IMR-90 (cell line): ENCODE measurements at regions not wholly inside any gene's neighbourhood (a gene's known extent, or its start where the extent isn't known, plus 50 kb on each side); places are given as distances from the start of the nearest gene placed in this dataset.

Source experiments
- ATAC-seq: fragments of 200-7000 bp; cut with Tn5 transposase; 2 replicates; pipeline ENCODE4 v1.9.1; 2020; ENCODE audit warnings: low read depth, mild to moderate bottlenecking, moderate library complexity
- BruUV-seq: library from RNA; stranded (reverse); fragments of 400-500 nt; replicated peaks from 2 replicates; lab custom pipeline; 2021; lab: Mats Ljungman, UMichigan
- CTCF ChIA-PET: fragments of 300-600 bp; formaldehyde crosslinking; extraction: SDS; loops from one replicate; lab custom pipeline; 2021; ENCODE audit warnings: antibody characterized with exemption; lab: Yijun Ruan, JAX
- POLR2A ChIA-PET: fragments of 300-600 bp; sonication (Branson Sonifier 250); formaldehyde crosslinking; loops from one replicate; lab custom pipeline; 2022; ENCODE audit warnings: antibody characterized with exemption; ENCODE audit not compliant: unreplicated experiment; lab: Charles Lee
- DNase-seq: peaks from one replicate; pipeline ENCODE4 v3.0.0; 2013
- H2AFZ ChIP-seq: replicated peaks from 2 replicates; pipeline ENCODE3; 2013; ENCODE audit warnings: low read length, mild to moderate bottlenecking; ENCODE audit not compliant: poor library complexity
- H2AK5ac ChIP-seq: 2 replicates; pipeline ENCODE4 v1.6.1; 2013; ENCODE audit warnings: low read depth, low read length, inconsistent platforms
- H2AK9ac ChIP-seq: replicated peaks from 2 replicates; pipeline ENCODE3; 2013; ENCODE audit warnings: mild to moderate bottlenecking, low read depth, low read length, moderate library complexity; ENCODE audit not compliant: poor library complexity
- H2BK120ac ChIP-seq: 2 replicates; pipeline ENCODE4 v1.6.1; 2013; ENCODE audit warnings: low read depth, low read length, inconsistent platforms
- H2BK15ac ChIP-seq: 3 replicates; pipeline ENCODE4 v1.6.1; 2013; ENCODE audit warnings: low read depth, low read length, inconsistent platforms
- H2BK20ac ChIP-seq: 2 replicates; pipeline ENCODE4 v1.6.1; 2013; ENCODE audit warnings: low read depth, mild to moderate bottlenecking, inconsistent platforms, low read length, moderate library complexity
- H2BK5ac ChIP-seq: 2 replicates; pipeline ENCODE4 v1.6.1; 2013; ENCODE audit warnings: mild to moderate bottlenecking, low read depth, low read length, inconsistent platforms; ENCODE audit not compliant: poor library complexity, severe bottlenecking
- H3K14ac ChIP-seq: replicated peaks from 2 replicates; pipeline ENCODE4 v1.6.1; 2013; ENCODE audit warnings: low read depth, low read length, inconsistent platforms
- H3K18ac ChIP-seq: 2 replicates; pipeline ENCODE4 v1.6.1; 2013; ENCODE audit warnings: low read depth, low read length, control low read depth
- H3K23ac ChIP-seq: 2 replicates; pipeline ENCODE4 v1.6.1; 2013; ENCODE audit warnings: low read depth, low read length, inconsistent platforms
- H3K27ac ChIP-seq: 2 replicates; pipeline ENCODE4 v1.5.1; 2013; ENCODE audit warnings: mild to moderate bottlenecking, control low read depth, low read length; ENCODE audit not compliant: insufficient read depth
- H3K27me3 ChIP-seq: 2 replicates; pipeline ENCODE4 v1.6.1; 2013; ENCODE audit warnings: low read length; ENCODE audit not compliant: control insufficient read depth, insufficient read depth
- H3K36me3 ChIP-seq: 2 replicates; pipeline ENCODE4 v1.6.1; 2013; ENCODE audit warnings: low read length, mixed read lengths; ENCODE audit not compliant: control insufficient read depth, insufficient read depth
- H3K4ac ChIP-seq: 2 replicates; pipeline ENCODE4 v1.6.1; 2013; ENCODE audit warnings: low read depth, low read length, inconsistent platforms
- H3K4me1 ChIP-seq: 2 replicates; pipeline ENCODE4 v1.6.1; 2013; ENCODE audit warnings: low read length, mixed read lengths; ENCODE audit not compliant: control insufficient read depth, insufficient read depth
- H3K4me2 ChIP-seq: 2 replicates; pipeline ENCODE4 v1.6.1; 2013; ENCODE audit warnings: low read depth, mild to moderate bottlenecking, control low read depth, low read length, moderate library complexity
- H3K4me3 ChIP-seq: 2 replicates; pipeline ENCODE4 v1.5.1; 2013; ENCODE audit warnings: low read depth, mild to moderate bottlenecking, control low read depth, low read length, moderate library complexity; ENCODE audit not compliant: insufficient read depth
- H3K56ac ChIP-seq: 2 replicates; pipeline ENCODE4 v1.6.1; 2013; ENCODE audit warnings: low read length, inconsistent platforms; ENCODE audit not compliant: insufficient read depth; ENCODE audit errors: extremely low read depth
- H3K79me1 ChIP-seq, 2 experiments: 2 replicates each; pipeline ENCODE4 v1.6.1; 2013; ENCODE audit warnings: low read length in 2 of 2, inconsistent platforms in 1 of 2, low read depth in 1 of 2
- H3K9ac ChIP-seq: 2 replicates; pipeline ENCODE4 v1.6.1; 2013; ENCODE audit warnings: low read depth, low read length, control low read depth
- H3K9me1 ChIP-seq: 2 replicates; pipeline ENCODE4 v1.6.1; 2013; ENCODE audit warnings: low read length, inconsistent platforms; ENCODE audit not compliant: insufficient read depth
- H3K9me3 ChIP-seq: 2 replicates; pipeline ENCODE4 v1.6.1; 2013; ENCODE audit warnings: low read length; ENCODE audit not compliant: control insufficient read depth, insufficient read depth
- H4K20me1 ChIP-seq: 2 replicates; pipeline ENCODE4 v1.6.1; 2013; ENCODE audit warnings: low read length, inconsistent platforms; ENCODE audit not compliant: insufficient read depth
- H4K5ac ChIP-seq: 2 replicates; pipeline ENCODE4 v1.6.1; 2013; ENCODE audit warnings: mild to moderate bottlenecking, low read depth, low read length, control low read depth
- H4K8ac ChIP-seq, 2 experiments: 2 replicates each; pipeline ENCODE4 v1.6.1; 2013; ENCODE audit warnings: low read depth in 2 of 2, low read length in 2 of 2, control low read depth in 1 of 2, inconsistent platforms in 1 of 2
- H4K91ac ChIP-seq: 2 replicates; pipeline ENCODE4 v1.6.1; 2013; ENCODE audit warnings: low read depth, low read length, inconsistent platforms; ENCODE audit not compliant: insufficient read depth
- MAFK ChIP-seq: IDR thresholded peaks from 2 replicates; pipeline ENCODE4 v1.6.1; 2012; ENCODE audit warnings: low read depth, low read length, improper control_type of control experiment
- MXI1 ChIP-seq: IDR thresholded peaks from 2 replicates; pipeline ENCODE4 v1.6.1; 2012; ENCODE audit warnings: low read depth, mild to moderate bottlenecking, low read length, moderate library complexity, borderline replicate concordance
- NFE2L2 ChIP-seq: fragments of 150-350 bp; IDR thresholded peaks from 2 replicates; pipeline ENCODE4 v1.6.1; 2016; ENCODE audit warnings: low read depth, mild to moderate bottlenecking, low read length
- POLR2A ChIP-seq: IDR thresholded peaks from 2 replicates; pipeline ENCODE4 v1.6.1; 2012; ENCODE audit warnings: mild to moderate bottlenecking, low read depth, low read length
- RAD21 ChIP-seq: IDR thresholded peaks from 2 replicates; pipeline ENCODE4 v1.6.1; 2012; ENCODE audit warnings: low read length, improper control_type of control experiment
- RCOR1 ChIP-seq: IDR thresholded peaks from 2 replicates; pipeline ENCODE4 v1.6.1; 2012; ENCODE audit warnings: mild to moderate bottlenecking, low read length, improper control_type of control experiment; ENCODE audit not compliant: insufficient replicate concordance
- RFX5 ChIP-seq: IDR thresholded peaks from 2 replicates; pipeline ENCODE4 v1.8.0; 2012; ENCODE audit warnings: low read depth, mild to moderate bottlenecking, low read length, moderate library complexity
- WGBS, 2 experiments: methylation state at CpG; one replicate each; pipeline versions ENCODE4 v1.1.5 to v1.1.7; 2013; ENCODE audit warnings: missing lambda C conversion rate in 2 of 2; ENCODE audit not compliant: insufficient read length in 1 of 2; ENCODE audit errors: extremely low coverage in 2 of 2; 5-methylcytosine and 5-hydroxymethylcytosine counted together
- dilution Hi-C: fragments of 300-500 bp; cut with HindIII; formaldehyde crosslinking; loops from one replicate; pipeline ENCODE4 v1.14.3; 2018; ENCODE audit warnings: low sequenced_read_pairs; ENCODE audit not compliant: unreplicated experiment
- in situ Hi-C: fragments of 300-500 bp; cut with MboI; formaldehyde crosslinking; loops from 3 replicates; pipeline ENCODE4 v1.14.3; 2019; ENCODE audit warnings: low sequenced_read_pairs, inconsistent platforms, mixed read lengths
- intact Hi-C: fragments of 100-400 bp; cut with micrococcal nuclease; formaldehyde crosslinking; loops from 2 replicates; pipeline ENCODE4 v1.10.0; 2022
- TF ChIP-seq, protein P1 (sequence below): fragments of 150-350 bp; IDR thresholded peaks from 2 replicates; pipeline ENCODE4 v1.6.1; 2017; ENCODE audit warnings: mild to moderate bottlenecking, antibody characterized with exemption, low read length, low read depth

GRCh38 chr5:54693936-54694657 is 176.5 kb downstream of the SNX18 start (continued):
- TF ChIP-seq RAD21 (no peak), POLR2A (no peak)

DNA sequence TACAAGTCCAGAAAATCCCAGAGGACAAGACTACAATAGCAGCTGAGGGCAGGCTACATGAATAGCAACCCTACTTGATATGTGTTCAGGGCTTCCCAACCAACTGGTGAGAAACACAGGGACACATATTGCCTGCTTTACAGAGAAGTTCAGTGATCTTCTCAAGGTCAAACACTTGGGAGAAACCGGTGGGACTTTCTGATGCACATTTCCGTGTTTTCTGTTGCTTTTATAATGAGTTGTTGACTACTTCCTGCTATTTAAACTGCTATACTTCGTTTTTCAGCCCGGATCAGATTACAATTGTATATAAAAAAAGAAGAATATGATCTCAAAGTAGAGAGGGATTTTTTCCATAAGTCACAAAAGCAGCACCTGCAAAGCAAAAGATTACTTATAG is 175.1 kb downstream of the SNX18 start:
- Histone ChIP-seq H3K27me3 (no peaks in the 10 kb centered on the region), H2BK20ac (peak overlapping the region; percentile 43; the same call in 1 of the 2 replicates), H3K23ac (peak overlapping the region; percentile 39; the same call in 1 of the 2 replicates), H2AK9ac (peak overlapping the region; percentile 44), H2AFZ (no peak overlapping the region), H4K91ac (peak overlapping the region; percentile 28; the same call in 1 of the 2 replicates), H3K56ac (no peak overlapping the region), H4K8ac (peak overlapping the region in 1 of 2 experiments; percentile 44; a peak in 1 of 4 replicates), H4K20me1 (no peaks in the 10 kb centered on the region), H3K9ac (no peak overlapping the region), H3K18ac (peak overlapping the region; percentile 87; the same call in 1 of the 2 replicates), H3K9me1 (peaks cover 6% of the 10 kb centered on the region), H3K14ac (peak overlapping the region; percentile 38; the same call in 1 of the 2 replicates), H2AK5ac (no peak overlapping the region), H3K27ac (no peak overlapping the region), H2BK5ac (no peak overlapping the region), H2BK120ac (peak overlapping the region; percentile 26; the same call in 1 of the 2 replicates), H3K36me3 (no peaks in the 10 kb centered on the region), H3K4me3 (no peak overlapping the region), H3K4me2 (no peak overlapping the region; the same call in 1 of the 2 replicates), H4K5ac (peak overlapping the region; percentile 91), H2BK15ac (peak overlapping the region; percentile 67; the same call in 1 of the 3 replicates), H3K9me3 (no peaks in the 10 kb centered on the region), H3K79me1 (peaks cover 0 to 28% of the 10 kb centered on the region in 2 experiments; a peak in 2 of 4 replicates), H3K4me1 (peaks cover 6% of the 10 kb centered on the region), H3K4ac (peak overlapping the region; percentile 64; the same call in 1 of the 2 replicates)
- WGBS, 2 experiments = no CpG with 5 or more reads among the region's 4 CpGs
- ATAC-seq = no peak
- ChIA-PET POLR2A (no interaction called here), CTCF (no interaction called here)
- in situ Hi-C loops = no loop called here
- intact Hi-C loops = no loop called here
- dilution Hi-C loops = no loop called here
- no TSS peak for BruUV-seq
- TF ChIP-seq MAFK = no peak
- TF ChIP-seq MXI1 = no peak
- no peak for TF ChIP-seq RFX5
- TF ChIP-seq, protein P1, sequence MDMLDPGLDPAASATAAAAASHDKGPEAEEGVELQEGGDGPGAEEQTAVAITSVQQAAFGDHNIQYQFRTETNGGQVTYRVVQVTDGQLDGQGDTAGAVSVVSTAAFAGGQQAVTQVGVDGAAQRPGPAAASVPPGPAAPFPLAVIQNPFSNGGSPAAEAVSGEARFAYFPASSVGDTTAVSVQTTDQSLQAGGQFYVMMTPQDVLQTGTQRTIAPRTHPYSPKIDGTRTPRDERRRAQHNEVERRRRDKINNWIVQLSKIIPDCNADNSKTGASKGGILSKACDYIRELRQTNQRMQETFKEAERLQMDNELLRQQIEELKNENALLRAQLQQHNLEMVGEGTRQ = no peak
- TF ChIP-seq NFE2L2 = no peak
- TF ChIP-seq RCOR1 = no peak
- DNase-seq = no peak
